ENCODE measurements at regions not wholly inside any gene's neighbourhood (a gene's known extent, or its start where the extent isn't known, plus 50 kb on each side); places are given as distances from the start of the nearest gene placed in this dataset.

GRCh38 chr10:31166606-31167005 lies 134.9 kb upstream of the ZNF438 start:
- Histone ChIP-seq H3K27ac (no peak overlapping the region), H3K27me3 (no peaks in the 10 kb centered on the region), H3K4me1 (no peaks in the 10 kb centered on the region), H3K36me3 (peaks cover 0 to 5% (median 0%) of the 10 kb centered on the region in 3 donors), H3K9me3 (peaks cover 0 to 17% (median 3%) of the 10 kb centered on the region in 4 donors), H3K4me3 (no peak overlapping the region)
- 95 to 98% methylated on average over 3 of the region's 3 CpGs for WGBS, 2 donors
- TF ChIP-seq EP300 (IDR thresholded peaks at IDR 0.05): no peak
- TF ChIP-seq POLR2A (IDR thresholded peaks at IDR 0.05): no peak
- no peak for TF ChIP-seq CTCF (IDR thresholded peaks at IDR 0.05)
- DNase-seq (ENCODE audit: low spot score in 2 of 2): no peak

- no peak for DNase-seq (ENCODE audit: low spot score in 2 of 2)
- H3K9me3 ChIP-seq: peaks cover 0 to 38% (median 5%) of the 10 kb centered on the region in 4 donors
- no peak overlapping the region for H3K4me3 ChIP-seq
- H3K27me3 ChIP-seq: no peaks in the 10 kb centered on the region
- 84 to 89% methylated on average over 4 of the region's 4 CpGs for WGBS, 2 donors
- H3K36me3 ChIP-seq: peaks cover 0 to 5% (median 0%) of the 10 kb centered on the region in 3 donors
- no peak overlapping the region for H3K27ac ChIP-seq
- H3K4me1 ChIP-seq: no peaks in the 10 kb centered on the region
- no peak for TF ChIP-seq CTCF (IDR thresholded peaks at IDR 0.05)
- no peak for TF ChIP-seq EP300 (IDR thresholded peaks at IDR 0.05)
- no peak for TF ChIP-seq POLR2A (IDR thresholded peaks at IDR 0.05)
These were observed 139.0 kb upstream of the ZNF438 start for GRCh38 chr10:31170636-31171035.

- Histone ChIP-seq H3K9me3 (peaks cover 0 to 35% (median 6%) of the 10 kb centered on the region in 4 donors), H3K36me3 (no peaks in the 10 kb centered on the region), H3K4me3 (no peak overlapping the region), H3K27ac (no peak overlapping the region), H3K27me3 (no peaks in the 10 kb centered on the region), H3K4me1 (no peaks in the 10 kb centered on the region)
- DNase-seq (ENCODE audit: low spot score in 2 of 2): no peak
- TF ChIP-seq POLR2A (IDR thresholded peaks at IDR 0.05) (no peak), EP300 (IDR thresholded peaks at IDR 0.05) (no peak)
- 57 to 77% methylated on average over 4 of the region's 4 CpGs for WGBS, 2 donors
These were observed 139.9 kb upstream of the ZNF438 start for GRCh38 chr10:31171402-31172083.

- no peaks in the 10 kb centered on the region for H3K4me1 ChIP-seq
- H3K36me3 ChIP-seq: no peaks in the 10 kb centered on the region
- no peak for TF ChIP-seq CTCF (IDR thresholded peaks at IDR 0.05)
- TF ChIP-seq EP300 (IDR thresholded peaks at IDR 0.05): no peak
- TF ChIP-seq POLR2A (IDR thresholded peaks at IDR 0.05): no peak
These were observed 141.3 kb upstream of the ZNF438 start for GRCh38 chr10:31172925-31173324.

GRCh38 chr10:31173752-31174151 lies 142.1 kb upstream of the ZNF438 start:
- H3K36me3 ChIP-seq: no peaks in the 10 kb centered on the region
- H3K27ac ChIP-seq: no peak overlapping the region
- H3K4me1 ChIP-seq: no peaks in the 10 kb centered on the region
- H3K4me3 ChIP-seq: no peak overlapping the region
- DNase-seq (ENCODE audit: low spot score in 2 of 2): no peak
- H3K9me3 ChIP-seq: peaks cover 0 to 35% (median 6%) of the 10 kb centered on the region in 4 donors
- 90 to 93% methylated on average over 5 of the region's 5 CpGs for WGBS, 2 donors
- TF ChIP-seq EP300 (IDR thresholded peaks at IDR 0.05): no peak
- no peak for TF ChIP-seq CTCF (IDR thresholded peaks at IDR 0.05)
- no peak for TF ChIP-seq POLR2A (IDR thresholded peaks at IDR 0.05)
- no peaks in the 10 kb centered on the region for H3K27me3 ChIP-seq

More at GRCh38 chr10:31172925-31173324, 141.3 kb upstream of the ZNF438 start:
- no peak overlapping the region for H3K4me3 ChIP-seq
- peaks cover 0 to 35% (median 6%) of the 10 kb centered on the region in 4 donors for H3K9me3 ChIP-seq
- H3K27ac ChIP-seq: no peak overlapping the region
- 92 to 100% methylated on average over 1 of the region's 1 CpG for WGBS, 2 donors
- H3K27me3 ChIP-seq: no peaks in the 10 kb centered on the region
- no peak for DNase-seq (ENCODE audit: low spot score in 2 of 2)
